ENCODE measurements at regions not wholly inside any gene's neighbourhood (a gene's known extent, or its start where the extent isn't known, plus 50 kb on each side); places are given as distances from the start of the nearest gene placed in this dataset.

DNA sequence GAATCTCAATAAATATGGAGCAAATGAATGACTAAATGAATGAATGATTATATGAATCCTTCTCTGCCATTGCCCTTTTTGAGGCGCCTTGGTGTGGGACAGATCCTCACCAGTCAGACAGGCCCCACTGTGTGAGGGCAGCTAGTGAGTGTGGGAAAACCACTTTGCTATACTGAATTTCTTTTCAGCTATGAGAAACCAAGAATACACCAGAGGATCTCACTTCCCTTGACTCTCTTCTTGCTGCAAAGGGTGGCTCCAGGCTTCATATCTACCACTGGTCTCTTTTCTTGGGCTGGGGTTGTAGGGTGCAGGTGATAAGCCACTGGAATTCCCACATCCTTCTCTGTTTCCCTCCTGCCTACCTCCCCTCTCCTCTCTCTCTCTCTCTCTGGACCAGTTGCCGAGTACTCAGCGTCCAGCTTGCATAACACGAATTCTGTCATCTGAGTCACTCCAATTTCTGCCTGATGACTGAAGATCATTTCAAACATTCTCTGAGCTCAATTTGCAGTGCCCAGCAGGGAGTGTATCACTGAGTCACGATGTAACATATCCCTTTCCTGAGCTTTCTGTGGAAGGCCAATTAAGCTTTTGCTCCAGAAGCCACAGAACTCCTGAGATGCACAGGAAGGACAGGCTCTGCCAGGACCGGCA, 304.3 kb upstream of the NCAM1 start:
- TF ChIP-seq EP300 (IDR thresholded peaks at IDR 0.05; ENCODE audit: low read depth in 2 of 2, low read length in 2 of 2) = no peak
- no peak for TF ChIP-seq EP300 (CRISPR knock-in tag; IDR thresholded peaks at IDR 0.05; ENCODE audit: borderline replicate concordance)
- no peak for TF ChIP-seq SMAD3 (CRISPR knock-in tag; IDR thresholded peaks at IDR 0.05)
- TF ChIP-seq, protein P1, sequence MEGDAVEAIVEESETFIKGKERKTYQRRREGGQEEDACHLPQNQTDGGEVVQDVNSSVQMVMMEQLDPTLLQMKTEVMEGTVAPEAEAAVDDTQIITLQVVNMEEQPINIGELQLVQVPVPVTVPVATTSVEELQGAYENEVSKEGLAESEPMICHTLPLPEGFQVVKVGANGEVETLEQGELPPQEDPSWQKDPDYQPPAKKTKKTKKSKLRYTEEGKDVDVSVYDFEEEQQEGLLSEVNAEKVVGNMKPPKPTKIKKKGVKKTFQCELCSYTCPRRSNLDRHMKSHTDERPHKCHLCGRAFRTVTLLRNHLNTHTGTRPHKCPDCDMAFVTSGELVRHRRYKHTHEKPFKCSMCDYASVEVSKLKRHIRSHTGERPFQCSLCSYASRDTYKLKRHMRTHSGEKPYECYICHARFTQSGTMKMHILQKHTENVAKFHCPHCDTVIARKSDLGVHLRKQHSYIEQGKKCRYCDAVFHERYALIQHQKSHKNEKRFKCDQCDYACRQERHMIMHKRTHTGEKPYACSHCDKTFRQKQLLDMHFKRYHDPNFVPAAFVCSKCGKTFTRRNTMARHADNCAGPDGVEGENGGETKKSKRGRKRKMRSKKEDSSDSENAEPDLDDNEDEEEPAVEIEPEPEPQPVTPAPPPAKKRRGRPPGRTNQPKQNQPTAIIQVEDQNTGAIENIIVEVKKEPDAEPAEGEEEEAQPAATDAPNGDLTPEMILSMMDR (CRISPR knock-in tag; IDR thresholded peaks at IDR 0.05) = no peak
- TF ChIP-seq TP53 (CRISPR knock-in tag; conservative IDR thresholded peaks at IDR 0.05) = no peak
- no peak for TF ChIP-seq ZFP36 (IDR thresholded peaks at IDR 0.05; ENCODE audit: borderline replicate concordance, low read depth, low read length, partially characterized antibody)
- no peak for TF ChIP-seq ZNF335 (CRISPR knock-in tag; IDR thresholded peaks at IDR 0.05)
- no peak for TF ChIP-seq ZNF256 (CRISPR knock-in tag; conservative IDR thresholded peaks at IDR 0.05)
- TF ChIP-seq, protein P2, sequence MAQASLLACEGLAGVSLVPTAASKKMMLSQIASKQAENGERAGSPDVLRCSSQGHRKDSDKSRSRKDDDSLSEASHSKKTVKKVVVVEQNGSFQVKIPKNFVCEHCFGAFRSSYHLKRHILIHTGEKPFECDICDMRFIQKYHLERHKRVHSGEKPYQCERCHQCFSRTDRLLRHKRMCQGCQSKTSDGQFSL (CRISPR knock-in tag; IDR thresholded peaks at IDR 0.05) = no peak
- TF ChIP-seq FOXA1 (IDR thresholded peaks at IDR 0.05) = no peak
- TF ChIP-seq FOXA1 (CRISPR knock-in tag; IDR thresholded peaks at IDR 0.05) = no peak
- TF ChIP-seq CHD2 (IDR thresholded peaks at IDR 0.05; ENCODE audit: low read depth, low read length) = no peak
- TF ChIP-seq ZBTB8A (CRISPR knock-in tag; IDR thresholded peaks at IDR 0.05; ENCODE audit: borderline replicate concordance, low read depth) = no peak

Data from HepG2 (cell line).